ENCODE measurements at regions not wholly inside any gene's neighbourhood (a gene's known extent, or its start where the extent isn't known, plus 50 kb on each side); places are given as distances from the start of the nearest gene placed in this dataset.
A peak's percentile ranks its signal among the peaks of the same experiment; 100 is the strongest.

GRCh38 chr17:79338152-79338551 lies 263.5 kb downstream of the ENGASE start:
- TF ChIP-seq CTCF (IDR thresholded peaks at IDR 0.05 in 2 of 3, conservative IDR thresholded peaks at IDR 0.05 in 1 of 3; ENCODE audit: borderline replicate concordance in 1 of 3, insufficient read depth in 1 of 3, low read depth in 2 of 3, low read length in 2 of 3) (no peak), EZH2 (IDR thresholded peaks at IDR 0.05) (no peak), REST (IDR thresholded peaks at IDR 0.05; ENCODE audit: low read depth) (peak; percentile 67), SRF (IDR thresholded peaks at IDR 0.05; ENCODE audit: low read depth) (no peak), CEBPB (IDR thresholded peaks at IDR 0.05; ENCODE audit: low read depth) (no peak), POLR2A (IDR thresholded peaks at IDR 0.05; ENCODE audit: borderline replicate concordance, extremely low read depth, insufficient read depth, insufficient read length) (no peak), MAX (IDR thresholded peaks at IDR 0.05) (no peak), SP1 (IDR thresholded peaks at IDR 0.05; ENCODE audit: low read depth) (no peak), SIN3A (IDR thresholded peaks at IDR 0.05; ENCODE audit: low read depth) (no peak)
